SK-N-SH (cell line): ENCODE measurements at regions not wholly inside any gene's neighbourhood (a gene's known extent, or its start where the extent isn't known, plus 50 kb on each side); places are given as distances from the start of the nearest gene placed in this dataset.

Experiments
- CTCF ChIA-PET: fragments of 300-600, 350-600 bp; formaldehyde crosslinking; extraction: SDS; loops from one replicate; lab custom pipeline; 2021; lab: Yijun Ruan, JAX
- POLR2A ChIA-PET: fragments of 350-600 bp; sonication (Branson Sonifier 250); formaldehyde crosslinking; extraction: SDS; loops from one replicate; lab custom pipeline; 2020; ENCODE audit warnings: antibody characterized with exemption, inconsistent platforms; lab: Yijun Ruan, JAX
- DNase-seq: peaks from one replicate; pipeline ENCODE4 v3.0.0; 2012
- H2AFZ ChIP-seq: fragments of 200-600 bp; sonication (generic); 2 replicates; pipeline ENCODE4 v1.8.1; 2016; ENCODE audit warnings: antibody characterized with exemption, mild to moderate bottlenecking, low read depth
- H3F3A ChIP-seq: fragments of 200-600 bp; sonication (generic); replicated peaks from 2 replicates; pipeline ENCODE3; 2016; ENCODE audit warnings: antibody characterized with exemption, mild to moderate bottlenecking; ENCODE audit not compliant: insufficient read depth
- H3K27ac ChIP-seq, 2 experiments: fragments of 200-500 bp in 1 of 2; fragments of 200-600 bp in 1 of 2; sonication (Bioruptor generic) in 1 of 2; sonication (generic), shearing (Covaris generic) in 1 of 2; 2 replicates each; pipeline versions ENCODE4 v1.5.1 to v1.6.1; 2014 to 2016; ENCODE audit warnings: low read depth in 2 of 2, inconsistent platforms in 1 of 2, low read length in 1 of 2, mild to moderate bottlenecking in 1 of 2, mixed read lengths in 1 of 2
- H3K27me3 ChIP-seq: fragments of 200-600 bp; sonication (generic), shearing (Covaris generic); 2 replicates; pipeline ENCODE4 v1.6.1; 2016; ENCODE audit warnings: mixed run types; ENCODE audit not compliant: insufficient read depth
- H3K36me3 ChIP-seq, 2 experiments: fragments of 200-500 bp in 1 of 2; fragments of 200-600 bp in 1 of 2; sonication (Bioruptor generic) in 1 of 2; sonication (generic) in 1 of 2; replicated peaks in 1 of 2; 2 replicates each; pipeline versions ENCODE3 to v1.5.1; 2014 to 2016; ENCODE audit warnings: low read length in 1 of 2, mild to moderate bottlenecking in 1 of 2; ENCODE audit not compliant: insufficient read depth in 2 of 2, control insufficient read depth in 1 of 2
- H3K4me1 ChIP-seq, 2 experiments: fragments of 200-500 bp in 1 of 2; fragments of 200-600 bp in 1 of 2; sonication (Bioruptor generic) in 1 of 2; sonication (generic), shearing (Covaris generic) in 1 of 2; 2 replicates each; pipeline versions ENCODE4 v1.5.1 to v1.6.1; 2014 to 2016; ENCODE audit warnings: low read depth in 1 of 2, low read length in 1 of 2, mixed run types in 1 of 2; ENCODE audit not compliant: insufficient read depth in 2 of 2, control insufficient read depth in 1 of 2
- H3K4me2 ChIP-seq: fragments of 200-600 bp; sonication (generic), shearing (Covaris generic); 2 replicates; pipeline ENCODE4 v1.6.1; 2017; ENCODE audit warnings: mixed run types
- H3K4me3 ChIP-seq, 2 experiments: fragments of 200-500 bp in 1 of 2; fragments of 200-600 bp in 1 of 2; sonication (Bioruptor generic) in 1 of 2; sonication (generic), shearing (Covaris generic) in 1 of 2; 2 replicates each; pipeline versions ENCODE4 v1.5.1 to v1.8.1; 2014 to 2016; ENCODE audit warnings: low read depth in 2 of 2, inconsistent platforms in 1 of 2, low read length in 1 of 2, mild to moderate bottlenecking in 1 of 2, mixed read lengths in 1 of 2, moderate library complexity in 1 of 2
- H3K79me2 ChIP-seq: fragments of 200-600 bp; sonication (generic); 2 replicates; pipeline ENCODE4 v1.8.1; 2017; ENCODE audit warnings: mild to moderate bottlenecking; ENCODE audit not compliant: insufficient read depth
- H3K9ac ChIP-seq: fragments of 200-600 bp; sonication (generic); 2 replicates; pipeline ENCODE4 v1.6.1; 2017; ENCODE audit warnings: mixed run types
- H3K9me2 ChIP-seq: fragments of 200-600 bp; sonication (generic); 2 replicates; pipeline ENCODE4 v1.6.1; 2017; ENCODE audit warnings: mixed run types
- H3K9me3 ChIP-seq: fragments of 200-600 bp; sonication (generic); 2 replicates; pipeline ENCODE4 v1.6.1; 2017; ENCODE audit warnings: mixed run types, mild to moderate bottlenecking, moderate library complexity
- H4K20me1 ChIP-seq: fragments of 200-600 bp; sonication (generic); 2 replicates; pipeline ENCODE4 v1.6.1; 2017; ENCODE audit warnings: mild to moderate bottlenecking, mixed run types; ENCODE audit not compliant: insufficient read depth
- GABPA ChIP-seq: IDR thresholded peaks from 2 replicates; pipeline ENCODE4 v1.4.0; 2012; ENCODE audit warnings: low read depth, mild to moderate bottlenecking
- MEF2A ChIP-seq: IDR thresholded peaks from 2 replicates; pipeline ENCODE4 v1.4.0; 2012; ENCODE audit warnings: low read depth, borderline replicate concordance
- NRF1 ChIP-seq: IDR thresholded peaks from 2 replicates; pipeline ENCODE4 v1.6.1; 2012; ENCODE audit warnings: low read depth, mild to moderate bottlenecking, low read length
- RAD21 ChIP-seq: IDR thresholded peaks from 2 replicates; pipeline ENCODE4 v1.6.1; 2012; ENCODE audit warnings: mild to moderate bottlenecking, low read length
- RCOR1 ChIP-seq: fragments of 150-350 bp; IDR thresholded peaks from 2 replicates; pipeline ENCODE4 v1.6.1; 2017; ENCODE audit warnings: antibody characterized with exemption, low read length
- SIN3A ChIP-seq: IDR thresholded peaks from 2 replicates; pipeline ENCODE4 v1.6.1; 2012; ENCODE audit warnings: low read depth, mild to moderate bottlenecking, low read length, moderate library complexity, borderline replicate concordance
- TAF1 ChIP-seq: IDR thresholded peaks from 2 replicates; pipeline ENCODE4 v1.6.1; 2012; ENCODE audit warnings: low read depth, mild to moderate bottlenecking, low read length, moderate library complexity, borderline replicate concordance
- TCF12 ChIP-seq: IDR thresholded peaks from 2 replicates; pipeline ENCODE4 v1.4.0; 2012
- WGBS: methylation state at CpG from one replicate; pipeline ENCODE4 v1.1.6; 2017; ENCODE audit warnings: low lambda C conversion rate; 5-methylcytosine and 5-hydroxymethylcytosine counted together
- TF ChIP-seq, protein P1 (sequence below): fragments of 200-600 bp; sonication (generic); IDR thresholded peaks from 2 replicates; pipeline ENCODE4 v1.6.1; 2017; ENCODE audit warnings: antibody characterized with exemption, mild to moderate bottlenecking, moderate library complexity
- TF ChIP-seq, protein P2 (sequence below): IDR thresholded peaks from 2 replicates; pipeline ENCODE4; 2012
- TF ChIP-seq, protein P3 (sequence below): IDR thresholded peaks from 2 replicates; pipeline ENCODE4 v1.4.0; 2012; ENCODE audit warnings: low read depth

DNA sequence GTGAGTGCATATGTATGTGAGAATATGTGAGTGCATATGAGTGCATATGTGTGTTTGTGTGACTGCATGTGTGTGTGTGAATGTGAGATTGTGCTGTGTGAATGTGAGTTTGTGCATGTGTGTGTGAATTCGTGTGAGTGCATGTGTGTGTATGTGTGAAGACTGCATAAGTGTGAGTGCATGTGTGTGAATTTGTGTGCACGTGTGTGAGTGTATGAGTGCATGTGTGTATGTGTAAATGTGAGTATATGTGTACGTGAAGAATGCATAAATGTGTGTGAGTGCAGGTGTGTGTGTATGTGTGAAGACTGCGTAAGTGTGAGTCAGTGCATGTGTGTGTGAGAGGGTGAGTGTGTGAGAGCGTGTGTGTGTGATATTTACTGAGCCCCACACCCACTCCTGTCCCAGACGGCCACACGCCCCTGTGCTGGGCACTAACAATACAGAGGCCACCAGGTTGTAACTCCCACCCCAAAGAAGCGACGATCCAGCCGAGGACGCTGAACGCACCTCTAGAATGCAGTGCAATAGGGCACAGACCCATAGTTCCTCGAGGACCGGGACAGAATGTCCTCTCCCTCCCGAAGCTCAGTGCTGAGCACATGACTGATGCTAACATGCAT lies 97.8 kb downstream of the C16orf95 start (continued):
- TF ChIP-seq, protein P1, sequence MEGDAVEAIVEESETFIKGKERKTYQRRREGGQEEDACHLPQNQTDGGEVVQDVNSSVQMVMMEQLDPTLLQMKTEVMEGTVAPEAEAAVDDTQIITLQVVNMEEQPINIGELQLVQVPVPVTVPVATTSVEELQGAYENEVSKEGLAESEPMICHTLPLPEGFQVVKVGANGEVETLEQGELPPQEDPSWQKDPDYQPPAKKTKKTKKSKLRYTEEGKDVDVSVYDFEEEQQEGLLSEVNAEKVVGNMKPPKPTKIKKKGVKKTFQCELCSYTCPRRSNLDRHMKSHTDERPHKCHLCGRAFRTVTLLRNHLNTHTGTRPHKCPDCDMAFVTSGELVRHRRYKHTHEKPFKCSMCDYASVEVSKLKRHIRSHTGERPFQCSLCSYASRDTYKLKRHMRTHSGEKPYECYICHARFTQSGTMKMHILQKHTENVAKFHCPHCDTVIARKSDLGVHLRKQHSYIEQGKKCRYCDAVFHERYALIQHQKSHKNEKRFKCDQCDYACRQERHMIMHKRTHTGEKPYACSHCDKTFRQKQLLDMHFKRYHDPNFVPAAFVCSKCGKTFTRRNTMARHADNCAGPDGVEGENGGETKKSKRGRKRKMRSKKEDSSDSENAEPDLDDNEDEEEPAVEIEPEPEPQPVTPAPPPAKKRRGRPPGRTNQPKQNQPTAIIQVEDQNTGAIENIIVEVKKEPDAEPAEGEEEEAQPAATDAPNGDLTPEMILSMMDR = no peak
- TF ChIP-seq, all 33 proteins: peak for 0

DNA sequence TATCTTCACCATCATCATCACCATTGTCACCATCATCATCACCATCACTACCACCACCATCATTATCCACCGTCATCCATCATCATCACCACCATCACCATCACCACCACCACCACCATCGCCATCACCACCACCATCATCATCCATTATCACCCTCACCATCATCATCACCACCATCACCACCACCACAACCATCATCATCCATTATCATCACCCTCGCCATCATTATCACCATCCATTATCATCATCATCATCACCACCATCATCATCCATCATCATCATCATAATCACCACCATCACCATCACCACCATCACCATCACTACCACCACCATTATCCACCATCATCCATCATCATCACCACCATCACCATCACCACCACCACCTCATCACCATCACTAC lies 95.6 kb downstream of the C16orf95 start:
- no peaks in the 10 kb centered on the region for H3K9me2 ChIP-seq
- TF ChIP-seq RCOR1 = no peak
- TF ChIP-seq RAD21 = no peak
- no peak for TF ChIP-seq TAF1
- TF ChIP-seq NRF1 = no peak
- ChIA-PET CTCF (no interaction called here), POLR2A (no interaction called here)
- H2AFZ ChIP-seq = no peak overlapping the region
- H4K20me1 ChIP-seq = no peaks in the 10 kb centered on the region
- H3K4me2 ChIP-seq = no peak overlapping the region
- no peaks in the 10 kb centered on the region for H3K79me2 ChIP-seq
- H3K9ac ChIP-seq = no peak overlapping the region
- no peaks in the 10 kb centered on the region for H3F3A ChIP-seq
- H3K4me3 ChIP-seq = no peak overlapping the region
- H3K27ac ChIP-seq = no peak overlapping the region
- no peaks in the 10 kb centered on the region for H3K9me3 ChIP-seq
- H3K36me3 ChIP-seq = no peaks in the 10 kb centered on the region
- WGBS = 30% methylated on average over 3 of the region's 3 CpGs
- no peak for DNase-seq
- H3K4me1 ChIP-seq = no peaks in the 10 kb centered on the region
- peaks cover 20% of the 10 kb centered on the region for H3K27me3 ChIP-seq

DNA sequence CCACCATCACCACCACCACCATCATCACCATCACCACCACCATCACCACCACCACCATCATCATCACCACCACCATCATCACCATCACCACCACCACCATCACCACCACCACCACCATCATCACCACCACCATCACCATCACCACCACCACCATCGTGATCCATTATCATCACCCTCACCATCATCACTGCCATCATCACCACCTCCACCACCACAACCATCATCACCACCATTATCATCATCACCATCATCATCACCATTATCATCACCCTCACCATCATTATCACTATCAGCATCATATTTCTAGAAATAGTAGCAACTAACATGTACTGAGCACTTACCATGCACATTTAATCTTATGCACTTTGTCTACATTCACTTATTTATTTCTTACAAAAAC lies 94.9 kb downstream of the C16orf95 start:
- TF ChIP-seq MEF2A (no peak), GABPA (no peak), TCF12 (no peak), RAD21 (no peak), SIN3A (no peak), NRF1 (no peak)
- TF ChIP-seq, protein P1 = no peak
- TF ChIP-seq, protein P2, sequence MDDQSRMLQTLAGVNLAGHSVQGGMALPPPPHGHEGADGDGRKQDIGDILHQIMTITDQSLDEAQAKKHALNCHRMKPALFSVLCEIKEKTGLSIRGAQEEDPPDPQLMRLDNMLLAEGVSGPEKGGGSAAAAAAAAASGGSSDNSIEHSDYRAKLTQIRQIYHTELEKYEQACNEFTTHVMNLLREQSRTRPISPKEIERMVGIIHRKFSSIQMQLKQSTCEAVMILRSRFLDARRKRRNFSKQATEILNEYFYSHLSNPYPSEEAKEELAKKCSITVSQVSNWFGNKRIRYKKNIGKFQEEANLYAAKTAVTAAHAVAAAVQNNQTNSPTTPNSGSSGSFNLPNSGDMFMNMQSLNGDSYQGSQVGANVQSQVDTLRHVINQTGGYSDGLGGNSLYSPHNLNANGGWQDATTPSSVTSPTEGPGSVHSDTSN = no peak
- TF ChIP-seq, protein P3, sequence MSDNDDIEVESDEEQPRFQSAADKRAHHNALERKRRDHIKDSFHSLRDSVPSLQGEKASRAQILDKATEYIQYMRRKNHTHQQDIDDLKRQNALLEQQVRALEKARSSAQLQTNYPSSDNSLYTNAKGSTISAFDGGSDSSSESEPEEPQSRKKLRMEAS = no peak
- TF ChIP-seq, all 33 proteins: peak for 0
- ChIA-PET CTCF (no interaction called here), POLR2A (no interaction called here)
- Histone ChIP-seq H4K20me1 (no peaks in the 10 kb centered on the region), H3K27ac (no peak overlapping the region), H3K4me2 (no peak overlapping the region), H3K9me3 (no peaks in the 10 kb centered on the region), H3K4me1 (no peaks in the 10 kb centered on the region), H3K79me2 (no peaks in the 10 kb centered on the region), H3K9me2 (no peaks in the 10 kb centered on the region), H3K9ac (no peak overlapping the region), H3K36me3 (no peaks in the 10 kb centered on the region), H3F3A (no peaks in the 10 kb centered on the region), H3K27me3 (peaks cover 20% of the 10 kb centered on the region), H2AFZ (no peak overlapping the region), H3K4me3 (no peak overlapping the region)
- DNase-seq = no peak
- 88% methylated on average over 1 of the region's 1 CpG for WGBS
